Eye (tissue), 1 donor: ENCODE measurements at regions not wholly inside any gene's neighbourhood (a gene's known extent, or its start where the extent isn't known, plus 50 kb on each side); places are given as distances from the start of the nearest gene placed in this dataset.

ENCODE experiments used
- DNase-seq: peaks from one replicate; pipeline ENCODE4 v3.0.0-alpha.2; 2015

- DNase-seq: no peak
These were observed 74.1 kb upstream of the RPS23 start for GRCh38 chr5:82352146-82352791.

- peak; percentile 92 for DNase-seq
These were observed 73.6 kb upstream of the RPS23 start for GRCh38 chr5:82351754-82352145.

GRCh38 chr5:82351297-82351696 is 73.1 kb upstream of the RPS23 start:
- no peak for DNase-seq

- DNase-seq: no peak
These were observed 71.5 kb upstream of the RPS23 start for GRCh38 chr5:82349652-82350051.

- DNase-seq: no peak
These were observed 70.8 kb upstream of the RPS23 start for GRCh38 chr5:82348784-82349425.

- DNase-seq: peak; percentile 60
These were observed 69.2 kb upstream of the RPS23 start for GRCh38 chr5:82347201-82347865.

- DNase-seq: peak; percentile 40
These were observed 68.4 kb upstream of the RPS23 start for GRCh38 chr5:82346399-82347165.

GRCh38 chr5:82345108-82345507 is 67.0 kb upstream of the RPS23 start:
- no peak for DNase-seq

- no peak for DNase-seq
These were observed 63.2 kb upstream of the RPS23 start for GRCh38 chr5:82341325-82341724.

GRCh38 chr5:82340799-82341198 is 62.6 kb upstream of the RPS23 start:
- DNase-seq: no peak

- DNase-seq: no peak
These were observed 61.6 kb upstream of the RPS23 start for GRCh38 chr5:82339792-82340191.

GRCh38 chr5:82338771-82339373 is 60.7 kb upstream of the RPS23 start:
- DNase-seq: no peak

GRCh38 chr5:82336959-82337351 is 58.8 kb upstream of the RPS23 start:
- DNase-seq: no peak

GRCh38 chr5:82336226-82336958 is 58.2 kb upstream of the RPS23 start:
- DNase-seq: no peak

- no peak for DNase-seq
These were observed 57.7 kb upstream of the RPS23 start for GRCh38 chr5:82335806-82336205.

GRCh38 chr5:82334856-82335255 is 56.7 kb upstream of the RPS23 start:
- DNase-seq: no peak

GRCh38 chr5:82334085-82334692 is 56.0 kb upstream of the RPS23 start:
- DNase-seq: no peak

GRCh38 chr5:82332886-82333615 is 54.9 kb upstream of the RPS23 start:
- DNase-seq: no peak

GRCh38 chr5:82332064-82332855 is 54.1 kb upstream of the RPS23 start:
- no peak for DNase-seq

- DNase-seq: no peak
These were observed 53.4 kb upstream of the RPS23 start for GRCh38 chr5:82331557-82331956.
